Liver (tissue), 3 donors: ENCODE measurements at regions not wholly inside any gene's neighbourhood (a gene's known extent, or its start where the extent isn't known, plus 50 kb on each side); places are given as distances from the start of the nearest gene placed in this dataset.

Experiments
- GABPA ChIP-seq, 2 donors: IDR thresholded peaks in 1 of 2; conservative IDR thresholded peaks in 1 of 2; 2 replicates each; pipeline ENCODE4 v1.6.1; 2016; ENCODE audit warnings: antibody characterized with exemption in 2 of 2, mild to moderate bottlenecking in 1 of 2, moderate library complexity in 1 of 2
- YY1 ChIP-seq: IDR thresholded peaks from 2 replicates; pipeline ENCODE4 v1.6.1; 2016; ENCODE audit warnings: antibody characterized with exemption, mild to moderate bottlenecking
- TF ChIP-seq, protein P1 (sequence below): fragments of 150-350 bp; IDR thresholded peaks from 2 replicates; pipeline ENCODE4 v1.5.1; 2017; ENCODE audit warnings: improper control_type of control experiment, low read depth, low read length; ENCODE audit not compliant: missing input control
- donor health status: healthy.
- donor health status: healthy.

DNA sequence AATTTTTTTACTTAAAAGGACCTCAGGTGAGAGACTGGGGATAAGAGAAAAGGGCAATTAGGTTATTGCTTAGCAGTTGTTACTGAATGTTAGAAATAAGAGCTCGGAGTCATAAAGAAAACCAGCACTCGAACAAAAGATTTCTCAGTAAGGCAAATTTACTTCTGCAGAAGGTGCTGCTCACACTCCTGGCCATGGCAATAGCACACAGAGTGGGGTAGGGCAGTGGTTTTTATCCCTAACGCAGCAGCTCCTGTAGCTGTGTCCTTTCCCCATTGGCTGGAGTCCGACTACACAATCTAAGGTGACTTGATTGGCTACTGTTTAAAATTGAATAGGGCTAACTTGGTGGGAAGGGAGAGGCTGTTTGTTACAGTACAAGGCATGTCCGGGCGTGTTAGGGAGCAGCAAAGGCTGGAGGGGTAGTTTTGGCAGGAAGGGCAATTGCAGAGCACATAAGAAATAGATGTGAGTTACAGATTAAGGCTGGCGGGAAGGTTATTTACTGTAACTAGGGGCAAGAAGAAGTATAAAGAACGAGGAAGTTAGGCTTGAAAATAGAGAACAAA lies 112.1 kb downstream of the AKR1D1 start:
- TF ChIP-seq, protein P1, sequence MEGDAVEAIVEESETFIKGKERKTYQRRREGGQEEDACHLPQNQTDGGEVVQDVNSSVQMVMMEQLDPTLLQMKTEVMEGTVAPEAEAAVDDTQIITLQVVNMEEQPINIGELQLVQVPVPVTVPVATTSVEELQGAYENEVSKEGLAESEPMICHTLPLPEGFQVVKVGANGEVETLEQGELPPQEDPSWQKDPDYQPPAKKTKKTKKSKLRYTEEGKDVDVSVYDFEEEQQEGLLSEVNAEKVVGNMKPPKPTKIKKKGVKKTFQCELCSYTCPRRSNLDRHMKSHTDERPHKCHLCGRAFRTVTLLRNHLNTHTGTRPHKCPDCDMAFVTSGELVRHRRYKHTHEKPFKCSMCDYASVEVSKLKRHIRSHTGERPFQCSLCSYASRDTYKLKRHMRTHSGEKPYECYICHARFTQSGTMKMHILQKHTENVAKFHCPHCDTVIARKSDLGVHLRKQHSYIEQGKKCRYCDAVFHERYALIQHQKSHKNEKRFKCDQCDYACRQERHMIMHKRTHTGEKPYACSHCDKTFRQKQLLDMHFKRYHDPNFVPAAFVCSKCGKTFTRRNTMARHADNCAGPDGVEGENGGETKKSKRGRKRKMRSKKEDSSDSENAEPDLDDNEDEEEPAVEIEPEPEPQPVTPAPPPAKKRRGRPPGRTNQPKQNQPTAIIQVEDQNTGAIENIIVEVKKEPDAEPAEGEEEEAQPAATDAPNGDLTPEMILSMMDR: no peak
- TF ChIP-seq YY1 (no peak), GABPA (IDR thresholded peaks at IDR 0.05 in 1 of 2, conservative IDR thresholded peaks at IDR 0.05 in 1 of 2) (no peak)
